ENCODE measurements at regions not wholly inside any gene's neighbourhood (a gene's known extent, or its start where the extent isn't known, plus 50 kb on each side); places are given as distances from the start of the nearest gene placed in this dataset.

DNA sequence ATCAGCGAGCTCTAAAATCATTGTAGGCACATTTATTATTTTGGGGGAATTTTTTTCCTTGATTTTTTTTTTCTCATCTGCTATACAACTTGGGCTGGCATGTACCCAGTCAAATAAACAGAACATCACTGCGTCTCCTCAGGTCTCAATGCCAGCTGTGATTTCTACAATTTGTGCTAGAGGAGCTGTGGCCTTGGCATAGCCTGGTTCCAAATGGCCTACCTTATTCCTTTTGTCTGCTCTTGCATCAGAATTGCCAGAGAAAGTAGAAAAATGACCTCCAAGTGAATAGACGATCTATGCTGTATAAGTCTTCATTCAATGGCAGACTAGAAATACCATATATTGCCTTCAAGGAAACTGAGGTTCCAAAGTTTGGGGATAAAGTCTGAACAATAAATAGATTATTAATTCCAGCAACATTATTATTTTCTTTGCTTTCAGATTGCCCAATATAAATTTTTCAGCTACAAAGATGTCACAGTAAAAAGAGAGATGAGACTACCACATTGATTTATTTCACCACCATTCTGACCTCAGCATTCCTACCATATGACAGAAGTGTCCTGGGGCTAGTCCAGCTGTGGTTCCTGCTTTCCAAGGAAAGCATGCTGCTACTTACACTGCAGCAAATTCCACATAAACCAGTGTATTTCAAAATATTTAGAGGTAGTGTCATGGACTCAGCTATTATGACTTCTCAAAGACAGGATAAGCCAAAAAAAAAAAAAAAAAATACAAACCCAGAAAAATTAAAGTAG, 493.9 kb upstream of the ZNF385D start:
- DNase-seq (ENCODE audit: low spot score) = no peak
- H3K4me3 ChIP-seq = no peak overlapping the region
- TF ChIP-seq, protein P1, sequence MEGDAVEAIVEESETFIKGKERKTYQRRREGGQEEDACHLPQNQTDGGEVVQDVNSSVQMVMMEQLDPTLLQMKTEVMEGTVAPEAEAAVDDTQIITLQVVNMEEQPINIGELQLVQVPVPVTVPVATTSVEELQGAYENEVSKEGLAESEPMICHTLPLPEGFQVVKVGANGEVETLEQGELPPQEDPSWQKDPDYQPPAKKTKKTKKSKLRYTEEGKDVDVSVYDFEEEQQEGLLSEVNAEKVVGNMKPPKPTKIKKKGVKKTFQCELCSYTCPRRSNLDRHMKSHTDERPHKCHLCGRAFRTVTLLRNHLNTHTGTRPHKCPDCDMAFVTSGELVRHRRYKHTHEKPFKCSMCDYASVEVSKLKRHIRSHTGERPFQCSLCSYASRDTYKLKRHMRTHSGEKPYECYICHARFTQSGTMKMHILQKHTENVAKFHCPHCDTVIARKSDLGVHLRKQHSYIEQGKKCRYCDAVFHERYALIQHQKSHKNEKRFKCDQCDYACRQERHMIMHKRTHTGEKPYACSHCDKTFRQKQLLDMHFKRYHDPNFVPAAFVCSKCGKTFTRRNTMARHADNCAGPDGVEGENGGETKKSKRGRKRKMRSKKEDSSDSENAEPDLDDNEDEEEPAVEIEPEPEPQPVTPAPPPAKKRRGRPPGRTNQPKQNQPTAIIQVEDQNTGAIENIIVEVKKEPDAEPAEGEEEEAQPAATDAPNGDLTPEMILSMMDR (IDR thresholded peaks at IDR 0.05) = no peak
- H3K27ac ChIP-seq = no peak overlapping the region

DNA sequence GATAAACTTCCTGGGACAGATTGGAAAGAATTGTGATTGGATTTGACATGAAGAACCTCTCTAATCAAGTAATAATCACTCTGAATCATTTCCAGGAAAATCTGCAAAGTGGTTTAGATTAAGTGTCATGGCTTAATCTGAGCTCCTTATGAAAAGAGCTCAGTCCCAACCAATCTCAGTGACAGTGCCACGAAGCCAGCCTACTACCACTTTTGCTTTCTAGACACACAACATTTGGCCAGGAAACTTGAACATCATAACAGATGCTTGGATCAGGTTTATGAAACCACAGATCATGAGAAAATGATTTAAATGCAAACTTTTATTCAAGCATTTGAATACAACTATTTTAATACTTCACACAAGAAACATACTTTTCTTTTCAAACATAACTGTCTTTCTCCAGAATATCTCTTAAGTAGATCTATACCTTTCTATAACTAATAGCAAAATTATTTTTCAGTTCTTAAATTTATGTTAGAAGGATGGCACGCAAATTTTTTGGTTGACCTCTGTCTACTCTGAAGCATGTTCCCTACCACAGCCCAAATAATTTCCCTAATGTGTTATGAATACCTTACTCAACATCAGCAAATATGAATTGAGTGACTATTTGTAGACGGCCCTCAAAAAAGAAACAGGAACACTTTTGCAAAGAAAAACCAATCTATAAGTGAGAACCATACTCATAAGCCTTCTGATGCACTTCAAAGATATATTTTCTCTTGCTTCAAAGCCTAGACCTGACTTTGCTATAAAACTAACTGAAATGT, 495.0 kb upstream of the ZNF385D start:
- no peak for DNase-seq (ENCODE audit: low spot score)
- TF ChIP-seq, protein P1 (IDR thresholded peaks at IDR 0.05) = no peak
- Histone ChIP-seq H3K27ac (no peak overlapping the region), H3K4me3 (no peak overlapping the region)

DNA sequence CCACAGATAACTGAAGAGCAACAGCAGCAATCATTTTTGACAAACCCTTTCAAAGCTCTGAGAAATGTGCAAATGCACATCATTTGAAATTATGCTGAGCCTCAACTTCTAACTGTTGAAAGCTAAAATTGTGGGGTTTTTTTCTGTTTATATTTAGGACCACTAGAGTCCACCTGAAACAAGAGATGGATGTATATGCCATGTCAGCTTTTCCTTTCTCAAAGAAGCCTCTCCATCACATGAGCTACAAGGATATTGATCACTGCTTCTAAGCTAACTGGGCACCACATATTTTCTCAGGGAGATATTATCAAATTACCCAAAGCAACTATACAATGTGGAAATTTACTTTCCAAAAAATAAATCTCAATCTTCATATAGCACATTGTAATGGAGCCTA, 498.6 kb upstream of the ZNF385D start:
- TF ChIP-seq, protein P1 (IDR thresholded peaks at IDR 0.05) = no peak
- no peak overlapping the region for H3K27ac ChIP-seq
- H3K4me3 ChIP-seq = no peak overlapping the region
- DNase-seq (ENCODE audit: low spot score) = no peak

DNA sequence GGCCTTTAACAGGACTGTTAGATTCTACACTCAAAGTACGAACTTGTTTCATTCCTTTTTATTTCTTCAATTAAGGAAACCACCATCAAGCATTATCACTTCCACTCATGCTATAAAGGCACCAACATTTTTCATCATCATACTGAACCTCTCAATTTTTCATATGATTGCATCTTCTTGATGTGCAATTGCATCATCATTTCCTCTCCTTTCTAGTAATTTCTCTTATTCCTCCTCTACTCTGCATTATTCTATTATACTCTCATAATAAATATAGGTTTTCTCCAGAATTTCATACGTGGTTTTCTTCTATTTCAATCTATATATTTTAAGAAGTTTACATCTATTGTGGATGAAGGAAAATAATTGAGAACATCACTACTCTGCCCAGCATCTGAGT, 506.2 kb upstream of the ZNF385D start:
- TF ChIP-seq, protein P1 (IDR thresholded peaks at IDR 0.05) = no peak
- no peak overlapping the region for H3K4me3 ChIP-seq
- no peak overlapping the region for H3K27ac ChIP-seq
- no peak for DNase-seq (ENCODE audit: low spot score)

DNA sequence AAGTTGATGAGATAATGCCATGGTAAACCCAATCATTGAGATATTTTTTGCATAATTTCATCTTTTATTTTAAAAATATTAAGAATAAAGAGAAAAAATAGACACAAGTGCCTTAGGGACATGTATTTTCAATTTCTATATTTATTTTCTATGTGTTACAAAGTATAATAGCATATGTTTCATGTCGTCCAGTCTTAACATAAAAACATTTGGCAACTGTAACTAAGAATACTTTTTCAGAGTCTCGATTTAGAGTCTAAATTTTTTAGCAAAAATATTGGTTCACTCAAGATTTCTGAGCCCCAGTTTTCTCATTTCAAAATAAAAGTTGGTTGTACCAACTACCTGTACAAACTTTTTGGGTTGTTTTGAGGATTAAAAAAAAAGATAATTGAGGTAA, 511.4 kb upstream of the ZNF385D start:
- Histone ChIP-seq H3K4me3 (no peak overlapping the region), H3K27ac (no peak overlapping the region)
- DNase-seq (ENCODE audit: low spot score) = no peak
- TF ChIP-seq, protein P1 (IDR thresholded peaks at IDR 0.05) = no peak

DNA sequence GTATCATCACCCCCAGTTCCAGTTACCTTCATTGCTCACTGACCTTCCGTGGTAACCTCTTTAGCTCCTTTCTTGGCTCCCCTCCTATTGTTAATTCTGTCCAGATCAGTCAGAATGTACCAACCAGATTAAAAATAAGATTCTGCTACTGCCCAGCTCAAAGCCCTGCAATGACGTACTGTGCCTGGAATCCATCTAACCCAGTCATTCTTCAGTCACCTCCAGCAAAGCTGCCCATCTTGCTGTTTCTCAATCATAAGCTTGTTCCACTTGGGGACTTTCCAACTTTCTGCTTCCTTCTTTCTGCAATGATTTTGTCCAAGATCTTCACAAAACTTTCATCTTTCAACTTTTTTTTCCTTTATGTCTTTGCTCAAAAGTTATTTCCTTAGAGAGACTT, 512.0 kb upstream of the ZNF385D start:
- no peak for DNase-seq (ENCODE audit: low spot score)
- H3K4me3 ChIP-seq = no peak overlapping the region
- TF ChIP-seq, protein P1 (IDR thresholded peaks at IDR 0.05) = no peak

DNA sequence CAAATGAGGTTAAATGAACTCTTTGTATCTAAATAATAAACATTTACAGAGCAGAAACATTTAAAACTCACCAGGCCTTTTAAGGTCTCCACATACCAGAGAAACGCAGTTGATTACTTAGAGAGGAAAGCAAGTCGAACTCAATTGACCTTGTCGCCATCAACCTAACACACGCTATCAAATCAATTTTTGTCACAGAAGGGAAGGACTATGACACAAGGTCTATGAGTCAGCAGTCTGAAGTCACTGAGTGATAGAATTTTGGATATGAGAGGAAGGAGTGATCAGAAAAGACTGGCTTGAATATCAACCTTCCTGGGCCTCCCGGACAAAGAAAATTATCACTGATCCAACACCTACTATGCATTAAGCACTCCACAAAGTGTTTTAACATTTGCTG, 514.4 kb upstream of the ZNF385D start:
- Histone ChIP-seq H3K27ac (no peak overlapping the region), H3K4me3 (no peak overlapping the region)
- TF ChIP-seq, protein P1 (IDR thresholded peaks at IDR 0.05) = no peak
- DNase-seq (ENCODE audit: low spot score) = no peak

More for the DNA sequence above, 512.0 kb upstream of the ZNF385D start:
- no peak overlapping the region for H3K27ac ChIP-seq
